A549 (cell line): ENCODE measurements at regions not wholly inside any gene's neighbourhood (a gene's known extent, or its start where the extent isn't known, plus 50 kb on each side); places are given as distances from the start of the nearest gene placed in this dataset.

Experiments
- CTCF ChIP-seq: fragments of >200 bp; sonication (Bioruptor Twin); formaldehyde crosslinking; IDR thresholded peaks from 3 replicates; pipeline ENCODE4 v1.5.1; 2016
- EP300 ChIP-seq, 2 experiments: fragments of >200 bp; sonication (Bioruptor Twin); formaldehyde crosslinking; IDR thresholded peaks; 2 replicates in 1 of 2; 3 replicates in 1 of 2; pipeline ENCODE4 v1.6.1; 2016 to 2017
- ESRRA ChIP-seq: fragments of 150-350 bp; IDR thresholded peaks from 2 replicates; pipeline ENCODE4 v1.6.1; 2014; ENCODE audit warnings: mild to moderate bottlenecking, low read length, borderline replicate concordance
- KDM1A ChIP-seq: fragments of 200-600 bp; sonication (generic); IDR thresholded peaks from 2 replicates; pipeline ENCODE4 v1.6.1; 2016; ENCODE audit warnings: low read depth, mild to moderate bottlenecking
- MAZ ChIP-seq: fragments of 150-350 bp; IDR thresholded peaks from 2 replicates; pipeline ENCODE4 v1.6.1; 2014; ENCODE audit warnings: antibody characterized with exemption, low read depth, low read length, borderline replicate concordance
- NFE2L2 ChIP-seq: fragments of 150-350 bp; conservative IDR thresholded peaks from 2 replicates; pipeline ENCODE4 v1.6.1; 2014; ENCODE audit warnings: low read length
- PBX3 ChIP-seq: IDR thresholded peaks from 2 replicates; pipeline ENCODE4 v1.6.1; 2012
- POLR2A ChIP-seq: IDR thresholded peaks from 2 replicates; pipeline ENCODE4 v1.6.1; 2012; ENCODE audit warnings: mild to moderate bottlenecking, low read length
- POLR2AphosphoS2 ChIP-seq: conservative IDR thresholded peaks from 2 replicates; pipeline ENCODE4 v1.6.1; 2012; ENCODE audit warnings: low read length, improper control_type of control experiment, inconsistent platforms
- RAD21 ChIP-seq, 2 experiments: fragments of >200 bp in 1 of 2; sonication (Bioruptor Twin) in 1 of 2; formaldehyde crosslinking in 1 of 2; IDR thresholded peaks in 1 of 2; conservative IDR thresholded peaks in 1 of 2; 2 replicates in 1 of 2; 3 replicates in 1 of 2; pipeline ENCODE4 v1.6.1; 2012 to 2018; ENCODE audit warnings: inconsistent platforms in 1 of 2
- REST ChIP-seq: fragments of 200-600 bp; sonication (generic); IDR thresholded peaks from 2 replicates; pipeline ENCODE4 v1.6.1; 2016; ENCODE audit warnings: antibody characterized with exemption, mild to moderate bottlenecking, moderate library complexity
- RNF2 ChIP-seq: fragments of 200-600 bp; sonication (generic); IDR thresholded peaks from 2 replicates; pipeline ENCODE4 v1.6.1; 2016; ENCODE audit warnings: low read depth, mild to moderate bottlenecking, antibody characterized with exemption, moderate library complexity, borderline replicate concordance
- SREBF2 ChIP-seq: fragments of 450-650 bp; IDR thresholded peaks from 2 replicates; pipeline ENCODE4 v1.6.1; 2014; ENCODE audit warnings: mild to moderate bottlenecking, moderate library complexity
- ZFP36 ChIP-seq: fragments of 450-650 bp; IDR thresholded peaks from 2 replicates; pipeline ENCODE4 v1.6.1; 2014; ENCODE audit warnings: borderline replicate concordance; ENCODE audit not compliant: partially characterized antibody

GRCh38 chr15:61784734-61785133 is 275.5 kb downstream of the VPS13C start:
- no peak for TF ChIP-seq RNF2
- no peak for TF ChIP-seq MAZ
- no peak for TF ChIP-seq KDM1A
- no peak for TF ChIP-seq ESRRA
- no peak for TF ChIP-seq CTCF
- no peak for TF ChIP-seq POLR2A
- no peak for TF ChIP-seq RAD21 (conservative IDR thresholded peaks at IDR 0.05 in 1 of 2, IDR thresholded peaks at IDR 0.05 in 1 of 2)
- TF ChIP-seq NFE2L2: no peak
- no peak for TF ChIP-seq REST
- TF ChIP-seq ZFP36: no peak
- TF ChIP-seq EP300 (IDR thresholded peaks at IDR 0.05): no peak
- TF ChIP-seq POLR2AphosphoS2: no peak
- no peak for TF ChIP-seq PBX3
- no peak for TF ChIP-seq SREBF2
